HEK293 (cell line): ENCODE measurements at regions not wholly inside any gene's neighbourhood (a gene's known extent, or its start where the extent isn't known, plus 50 kb on each side); places are given as distances from the start of the nearest gene placed in this dataset.

Experiments
- KLF1 ChIP-seq: fragments of 450-650 bp; formaldehyde crosslinking; IDR thresholded peaks from 2 replicates; pipeline ENCODE4 v1.5.1; 2016; ENCODE audit warnings: missing biosample characterization, missing genetic modification characterization
- MYNN ChIP-seq: fragments of 450-650 bp; formaldehyde crosslinking; IDR thresholded peaks from 2 replicates; pipeline ENCODE4 v1.5.1; 2016; ENCODE audit warnings: missing biosample characterization, missing genetic modification characterization, borderline replicate concordance
- REPIN1 ChIP-seq: fragments of 450-650 bp; formaldehyde crosslinking; IDR thresholded peaks from 2 replicates; pipeline ENCODE4 v1.5.1; 2017; ENCODE audit warnings: missing biosample characterization, missing genetic modification characterization, low read depth
- TRIM28 ChIP-seq: IDR thresholded peaks from 2 replicates; pipeline ENCODE4 v1.6.1; 2011; ENCODE audit warnings: low read length, control low read depth, borderline replicate concordance
- ZFP69B ChIP-seq: fragments of 450-650 bp; formaldehyde crosslinking; IDR thresholded peaks from 2 replicates; pipeline ENCODE4 v1.5.1; 2016; ENCODE audit warnings: missing biosample characterization, missing genetic modification characterization
- ZNF391 ChIP-seq: fragments of 450-650 bp; formaldehyde crosslinking; IDR thresholded peaks from 2 replicates; pipeline ENCODE4 v1.5.1; 2016; ENCODE audit warnings: low read depth, missing biosample characterization, missing genetic modification characterization, borderline replicate concordance
- TF ChIP-seq, protein P1 (sequence below): fragments of 450-650 bp; IDR thresholded peaks from 2 replicates; pipeline ENCODE4 v1.5.1; 2018; ENCODE audit warnings: missing biosample characterization, missing genetic modification characterization
- TF ChIP-seq, protein P2 (sequence below): fragments of 450-650 bp; formaldehyde crosslinking; IDR thresholded peaks from 2 replicates; pipeline ENCODE4 v1.5.1; 2016; ENCODE audit warnings: missing biosample characterization, missing genetic modification characterization
- TF ChIP-seq, protein P3 (sequence below): fragments of 450-650 bp; formaldehyde crosslinking; IDR thresholded peaks from 2 replicates; pipeline ENCODE4 v1.5.1; 2016; ENCODE audit warnings: missing biosample characterization, missing genetic modification characterization
- TF ChIP-seq, protein P4 (sequence below): fragments of 450-650 bp; formaldehyde crosslinking; IDR thresholded peaks from 2 replicates; pipeline ENCODE4 v1.5.1; 2016; ENCODE audit warnings: missing biosample characterization, missing genetic modification characterization, low read depth

DNA sequence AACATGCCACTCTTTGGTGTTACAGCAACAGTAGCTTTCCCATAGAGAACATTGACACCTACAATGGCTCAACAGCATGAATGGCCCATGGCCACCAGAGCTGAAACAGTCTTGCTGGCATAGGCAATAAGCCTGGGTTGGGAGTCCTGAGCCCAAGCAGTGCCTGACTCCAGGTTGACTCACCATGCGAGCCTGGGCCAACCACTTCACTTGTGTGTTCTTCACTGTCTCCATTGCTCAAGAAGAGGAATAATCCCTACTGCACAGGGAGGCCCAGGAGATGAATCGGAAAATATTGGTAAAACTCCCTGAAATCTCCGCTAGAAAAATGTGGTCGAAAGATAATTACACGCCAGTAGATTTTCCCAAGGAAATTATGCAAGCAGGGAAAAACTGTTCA, 89.2 kb upstream of the INHBA start:
- TF ChIP-seq KLF1 (tag by site-specific recombination) (no peak), MYNN (tag by site-specific recombination) (no peak), ZNF391 (tag by site-specific recombination) (no peak), ZFP69B (tag by site-specific recombination) (no peak), TRIM28 (no peak), REPIN1 (tag by site-specific recombination) (no peak)
- TF ChIP-seq, protein P1, sequence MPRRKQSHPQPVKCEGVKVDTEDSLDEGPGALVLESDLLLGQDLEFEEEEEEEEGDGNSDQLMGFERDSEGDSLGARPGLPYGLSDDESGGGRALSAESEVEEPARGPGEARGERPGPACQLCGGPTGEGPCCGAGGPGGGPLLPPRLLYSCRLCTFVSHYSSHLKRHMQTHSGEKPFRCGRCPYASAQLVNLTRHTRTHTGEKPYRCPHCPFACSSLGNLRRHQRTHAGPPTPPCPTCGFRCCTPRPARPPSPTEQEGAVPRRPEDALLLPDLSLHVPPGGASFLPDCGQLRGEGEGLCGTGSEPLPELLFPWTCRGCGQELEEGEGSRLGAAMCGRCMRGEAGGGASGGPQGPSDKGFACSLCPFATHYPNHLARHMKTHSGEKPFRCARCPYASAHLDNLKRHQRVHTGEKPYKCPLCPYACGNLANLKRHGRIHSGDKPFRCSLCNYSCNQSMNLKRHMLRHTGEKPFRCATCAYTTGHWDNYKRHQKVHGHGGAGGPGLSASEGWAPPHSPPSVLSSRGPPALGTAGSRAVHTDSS (tag by site-specific recombination) = no peak
- TF ChIP-seq, protein P2, sequence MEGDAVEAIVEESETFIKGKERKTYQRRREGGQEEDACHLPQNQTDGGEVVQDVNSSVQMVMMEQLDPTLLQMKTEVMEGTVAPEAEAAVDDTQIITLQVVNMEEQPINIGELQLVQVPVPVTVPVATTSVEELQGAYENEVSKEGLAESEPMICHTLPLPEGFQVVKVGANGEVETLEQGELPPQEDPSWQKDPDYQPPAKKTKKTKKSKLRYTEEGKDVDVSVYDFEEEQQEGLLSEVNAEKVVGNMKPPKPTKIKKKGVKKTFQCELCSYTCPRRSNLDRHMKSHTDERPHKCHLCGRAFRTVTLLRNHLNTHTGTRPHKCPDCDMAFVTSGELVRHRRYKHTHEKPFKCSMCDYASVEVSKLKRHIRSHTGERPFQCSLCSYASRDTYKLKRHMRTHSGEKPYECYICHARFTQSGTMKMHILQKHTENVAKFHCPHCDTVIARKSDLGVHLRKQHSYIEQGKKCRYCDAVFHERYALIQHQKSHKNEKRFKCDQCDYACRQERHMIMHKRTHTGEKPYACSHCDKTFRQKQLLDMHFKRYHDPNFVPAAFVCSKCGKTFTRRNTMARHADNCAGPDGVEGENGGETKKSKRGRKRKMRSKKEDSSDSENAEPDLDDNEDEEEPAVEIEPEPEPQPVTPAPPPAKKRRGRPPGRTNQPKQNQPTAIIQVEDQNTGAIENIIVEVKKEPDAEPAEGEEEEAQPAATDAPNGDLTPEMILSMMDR (tag by site-specific recombination) = no peak
- TF ChIP-seq, protein P3, sequence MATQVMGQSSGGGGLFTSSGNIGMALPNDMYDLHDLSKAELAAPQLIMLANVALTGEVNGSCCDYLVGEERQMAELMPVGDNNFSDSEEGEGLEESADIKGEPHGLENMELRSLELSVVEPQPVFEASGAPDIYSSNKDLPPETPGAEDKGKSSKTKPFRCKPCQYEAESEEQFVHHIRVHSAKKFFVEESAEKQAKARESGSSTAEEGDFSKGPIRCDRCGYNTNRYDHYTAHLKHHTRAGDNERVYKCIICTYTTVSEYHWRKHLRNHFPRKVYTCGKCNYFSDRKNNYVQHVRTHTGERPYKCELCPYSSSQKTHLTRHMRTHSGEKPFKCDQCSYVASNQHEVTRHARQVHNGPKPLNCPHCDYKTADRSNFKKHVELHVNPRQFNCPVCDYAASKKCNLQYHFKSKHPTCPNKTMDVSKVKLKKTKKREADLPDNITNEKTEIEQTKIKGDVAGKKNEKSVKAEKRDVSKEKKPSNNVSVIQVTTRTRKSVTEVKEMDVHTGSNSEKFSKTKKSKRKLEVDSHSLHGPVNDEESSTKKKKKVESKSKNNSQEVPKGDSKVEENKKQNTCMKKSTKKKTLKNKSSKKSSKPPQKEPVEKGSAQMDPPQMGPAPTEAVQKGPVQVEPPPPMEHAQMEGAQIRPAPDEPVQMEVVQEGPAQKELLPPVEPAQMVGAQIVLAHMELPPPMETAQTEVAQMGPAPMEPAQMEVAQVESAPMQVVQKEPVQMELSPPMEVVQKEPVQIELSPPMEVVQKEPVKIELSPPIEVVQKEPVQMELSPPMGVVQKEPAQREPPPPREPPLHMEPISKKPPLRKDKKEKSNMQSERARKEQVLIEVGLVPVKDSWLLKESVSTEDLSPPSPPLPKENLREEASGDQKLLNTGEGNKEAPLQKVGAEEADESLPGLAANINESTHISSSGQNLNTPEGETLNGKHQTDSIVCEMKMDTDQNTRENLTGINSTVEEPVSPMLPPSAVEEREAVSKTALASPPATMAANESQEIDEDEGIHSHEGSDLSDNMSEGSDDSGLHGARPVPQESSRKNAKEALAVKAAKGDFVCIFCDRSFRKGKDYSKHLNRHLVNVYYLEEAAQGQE (tag by site-specific recombination) = no peak
- TF ChIP-seq, protein P4, sequence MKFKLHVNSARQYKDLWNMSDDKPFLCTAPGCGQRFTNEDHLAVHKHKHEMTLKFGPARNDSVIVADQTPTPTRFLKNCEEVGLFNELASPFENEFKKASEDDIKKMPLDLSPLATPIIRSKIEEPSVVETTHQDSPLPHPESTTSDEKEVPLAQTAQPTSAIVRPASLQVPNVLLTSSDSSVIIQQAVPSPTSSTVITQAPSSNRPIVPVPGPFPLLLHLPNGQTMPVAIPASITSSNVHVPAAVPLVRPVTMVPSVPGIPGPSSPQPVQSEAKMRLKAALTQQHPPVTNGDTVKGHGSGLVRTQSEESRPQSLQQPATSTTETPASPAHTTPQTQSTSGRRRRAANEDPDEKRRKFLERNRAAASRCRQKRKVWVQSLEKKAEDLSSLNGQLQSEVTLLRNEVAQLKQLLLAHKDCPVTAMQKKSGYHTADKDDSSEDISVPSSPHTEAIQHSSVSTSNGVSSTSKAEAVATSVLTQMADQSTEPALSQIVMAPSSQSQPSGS = no peak
